Calu3 (cell line): ENCODE measurements at regions not wholly inside any gene's neighbourhood (a gene's known extent, or its start where the extent isn't known, plus 50 kb on each side); places are given as distances from the start of the nearest gene placed in this dataset.

Source experiments
- BruUV-seq: library from RNA; stranded (reverse); fragments of 400-500 nt; replicated peaks from 2 replicates; lab custom pipeline; 2021; lab: Mats Ljungman, UMichigan
- CTCF ChIA-PET: fragments of 300-600 bp; sonication (Branson Sonifier 250); formaldehyde crosslinking; loops from one replicate; lab custom pipeline; 2022; ENCODE audit warnings: antibody characterized with exemption; lab: Charles Lee
- DNase-seq: peaks from one replicate; pipeline ENCODE4 v3.0.0; 2022
- H3K27ac Mint-ChIP-seq: one replicate; pipeline ENCODE4 v1.8.0; 2022; ENCODE audit warnings: mixed read lengths; ENCODE audit not compliant: unreplicated experiment
- H3K27me3 Mint-ChIP-seq: one replicate; pipeline ENCODE4 v1.8.0; 2022; ENCODE audit warnings: mixed read lengths; ENCODE audit not compliant: unreplicated experiment
- H3K36me3 Mint-ChIP-seq: one replicate; pipeline ENCODE4 v1.8.0; 2022; ENCODE audit warnings: mild to moderate bottlenecking, moderate library complexity, mixed read lengths; ENCODE audit not compliant: insufficient read depth, unreplicated experiment
- H3K4me1 Mint-ChIP-seq: one replicate; pipeline ENCODE4 v1.8.0; 2022; ENCODE audit warnings: mild to moderate bottlenecking, low read depth, mixed read lengths; ENCODE audit not compliant: unreplicated experiment
- H3K4me3 Mint-ChIP-seq: one replicate; pipeline ENCODE4 v1.8.0; 2022; ENCODE audit warnings: mild to moderate bottlenecking, low read depth, moderate library complexity, mixed read lengths; ENCODE audit not compliant: unreplicated experiment
- H3K9me3 Mint-ChIP-seq: one replicate; pipeline ENCODE4 v1.8.0; 2022; ENCODE audit warnings: low read depth, mixed read lengths; ENCODE audit not compliant: unreplicated experiment
- intact Hi-C: fragments of 100-400 bp; cut with micrococcal nuclease; formaldehyde crosslinking; loops from one replicate; pipeline ENCODE4 v1.10.0; 2022; ENCODE audit not compliant: unreplicated experiment
- TF ChIP-seq, protein P1 (sequence below): fragments of 200-600 bp; IDR thresholded peaks from one replicate; pipeline ENCODE4 v1.8.0; 2022; ENCODE audit warnings: antibody characterized with exemption; ENCODE audit not compliant: unreplicated experiment

DNA sequence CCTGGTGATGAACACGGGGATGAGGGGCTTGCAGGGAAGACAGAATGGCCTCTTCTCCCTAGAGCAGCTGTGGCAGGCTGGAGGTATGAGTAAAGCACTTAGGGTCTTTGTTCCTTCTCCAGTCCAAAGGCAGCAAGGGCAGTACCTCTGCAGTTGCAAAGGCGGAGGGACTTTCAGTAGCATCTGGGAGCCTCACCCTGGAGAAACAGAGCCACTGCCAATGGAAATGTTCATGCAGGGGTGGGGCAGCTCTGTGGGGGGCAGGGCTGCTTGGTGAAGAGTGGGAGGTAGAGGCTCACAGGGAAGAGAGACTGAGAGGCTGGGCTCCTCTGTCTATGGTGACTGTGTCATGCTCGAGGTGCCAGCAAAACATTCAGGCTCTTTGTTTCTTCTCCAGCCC is 344.1 kb upstream of the CHAC2 start:
- Mint-ChIP-seq H3K27ac (no peak overlapping the region), H3K4me1 (no peaks in the 10 kb centered on the region), H3K27me3 (no peaks in the 10 kb centered on the region), H3K36me3 (no peaks in the 10 kb centered on the region), H3K9me3 (no peaks in the 10 kb centered on the region), H3K4me3 (no peak overlapping the region)
- BruUV-seq, result no TSS peak
- TF ChIP-seq, protein P1, sequence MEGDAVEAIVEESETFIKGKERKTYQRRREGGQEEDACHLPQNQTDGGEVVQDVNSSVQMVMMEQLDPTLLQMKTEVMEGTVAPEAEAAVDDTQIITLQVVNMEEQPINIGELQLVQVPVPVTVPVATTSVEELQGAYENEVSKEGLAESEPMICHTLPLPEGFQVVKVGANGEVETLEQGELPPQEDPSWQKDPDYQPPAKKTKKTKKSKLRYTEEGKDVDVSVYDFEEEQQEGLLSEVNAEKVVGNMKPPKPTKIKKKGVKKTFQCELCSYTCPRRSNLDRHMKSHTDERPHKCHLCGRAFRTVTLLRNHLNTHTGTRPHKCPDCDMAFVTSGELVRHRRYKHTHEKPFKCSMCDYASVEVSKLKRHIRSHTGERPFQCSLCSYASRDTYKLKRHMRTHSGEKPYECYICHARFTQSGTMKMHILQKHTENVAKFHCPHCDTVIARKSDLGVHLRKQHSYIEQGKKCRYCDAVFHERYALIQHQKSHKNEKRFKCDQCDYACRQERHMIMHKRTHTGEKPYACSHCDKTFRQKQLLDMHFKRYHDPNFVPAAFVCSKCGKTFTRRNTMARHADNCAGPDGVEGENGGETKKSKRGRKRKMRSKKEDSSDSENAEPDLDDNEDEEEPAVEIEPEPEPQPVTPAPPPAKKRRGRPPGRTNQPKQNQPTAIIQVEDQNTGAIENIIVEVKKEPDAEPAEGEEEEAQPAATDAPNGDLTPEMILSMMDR, result no peak
- no peak for DNase-seq
- CTCF ChIA-PET, result interaction anchor here (0.9 to 1.0 kb wide), 2 partner anchors 92 to 316 kb away, joined by 4 to 5 read pairs; no protein-coding TSS in a partner anchor
- intact Hi-C loops, result loop anchor here (5.0 kb wide), 1 partner anchor 294 kb away; no protein-coding TSS in a partner anchor

DNA sequence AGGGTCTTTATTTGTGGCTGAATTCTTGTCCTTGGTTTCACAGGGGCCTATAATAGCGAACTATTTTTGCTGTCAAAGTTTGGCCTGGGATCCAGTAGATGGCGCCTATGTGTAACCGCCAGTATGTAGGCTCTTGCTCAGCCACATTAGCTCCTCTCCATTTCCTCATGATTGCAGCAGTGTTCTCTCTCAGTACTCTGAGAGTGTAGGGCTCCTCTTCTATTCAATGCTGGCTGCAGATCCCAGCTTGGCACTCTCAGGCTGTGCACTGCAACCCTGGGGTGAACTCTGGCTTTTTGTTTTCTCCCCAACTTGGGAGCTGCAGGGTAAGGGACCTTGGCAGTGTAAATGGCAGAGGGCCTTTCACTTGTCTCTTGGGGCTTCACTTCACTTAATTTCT is 344.6 kb upstream of the CHAC2 start:
- BruUV-seq, result no TSS peak
- no peaks in the 10 kb centered on the region for H3K36me3 Mint-ChIP-seq
- no peaks in the 10 kb centered on the region for H3K9me3 Mint-ChIP-seq
- CTCF ChIA-PET, result interaction anchor here (0.6 to 1.0 kb wide), 3 partner anchors 93 to 404 kb away, joined by 3 to 5 read pairs (median 4); no protein-coding TSS in a partner anchor
- TF ChIP-seq, protein P1, result no peak
- no peaks in the 10 kb centered on the region for H3K4me1 Mint-ChIP-seq
- H3K27me3 Mint-ChIP-seq, result no peaks in the 10 kb centered on the region
- intact Hi-C loops, result loop anchor here (5.0 kb wide), 1 partner anchor 294 kb away; no protein-coding TSS in a partner anchor
- no peak overlapping the region for H3K4me3 Mint-ChIP-seq
- peak; percentile 30 for DNase-seq
- no peak overlapping the region for H3K27ac Mint-ChIP-seq

DNA sequence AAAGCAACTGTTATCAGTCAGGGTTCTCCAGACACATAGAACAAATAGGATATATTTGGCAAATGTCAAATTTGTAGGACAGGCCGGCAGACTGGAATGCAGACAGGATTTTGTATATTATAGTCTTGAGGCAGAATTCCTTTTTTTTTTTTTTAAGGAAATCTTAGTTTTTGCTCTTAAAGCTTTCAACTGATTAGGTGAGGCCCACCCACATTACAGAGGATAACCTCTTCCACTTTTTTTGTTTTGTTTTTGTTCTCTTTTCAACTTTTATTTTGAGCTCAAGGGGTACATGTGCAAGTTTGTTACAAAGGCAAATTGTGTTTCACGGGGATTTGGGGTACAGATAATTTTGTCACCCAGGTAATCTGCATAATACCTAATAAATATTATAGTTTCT is 350.2 kb upstream of the CHAC2 start:
- TF ChIP-seq, protein P1, result no peak
- BruUV-seq, result no TSS peak
- CTCF ChIA-PET, result no interaction called here
- no peaks in the 10 kb centered on the region for H3K4me1 Mint-ChIP-seq
- H3K36me3 Mint-ChIP-seq, result no peaks in the 10 kb centered on the region
- no peak for DNase-seq
- no peak overlapping the region for H3K27ac Mint-ChIP-seq
- no peaks in the 10 kb centered on the region for H3K9me3 Mint-ChIP-seq
- no peak overlapping the region for H3K4me3 Mint-ChIP-seq
- intact Hi-C loops, result no loop called here
- no peaks in the 10 kb centered on the region for H3K27me3 Mint-ChIP-seq

DNA sequence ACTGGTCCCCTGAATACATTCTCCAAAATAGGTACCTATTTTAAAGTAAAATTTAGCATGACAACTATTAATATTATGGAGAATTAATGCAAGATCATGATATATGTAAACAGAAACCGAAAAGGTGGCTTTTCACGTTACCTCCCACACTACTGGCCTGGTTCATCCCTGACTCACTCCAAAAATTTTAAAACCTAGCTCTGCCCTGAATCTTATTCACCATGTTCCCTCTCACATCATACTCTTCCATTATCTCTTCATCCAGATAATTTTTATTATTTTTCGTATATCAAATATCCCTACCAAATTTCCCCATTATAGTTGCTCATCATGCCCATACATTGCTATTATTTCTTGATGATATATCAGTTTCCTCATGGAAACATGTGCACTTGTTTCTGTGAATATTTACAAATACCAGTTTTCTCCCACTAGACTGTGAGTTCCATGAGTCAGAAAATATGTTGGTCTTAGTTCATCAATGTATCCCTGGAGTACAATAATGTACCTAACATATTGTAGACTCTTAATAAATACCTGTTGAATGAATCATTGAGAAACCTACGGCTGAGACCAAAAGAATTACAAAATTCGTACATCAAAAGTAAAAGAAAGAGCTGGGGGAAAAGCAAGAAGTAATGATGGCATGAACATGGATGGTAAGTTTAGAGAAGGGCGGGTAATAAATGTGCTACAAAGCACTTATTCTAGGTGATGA is 360.1 kb upstream of the CHAC2 start:
- TF ChIP-seq, protein P1, result no peak
- Mint-ChIP-seq H3K9me3 (peaks cover 12% of the 10 kb centered on the region), H3K4me3 (no peak overlapping the region), H3K27me3 (no peaks in the 10 kb centered on the region), H3K36me3 (no peaks in the 10 kb centered on the region), H3K4me1 (peaks cover 26% of the 10 kb centered on the region), H3K27ac (peak overlapping the region; percentile 3)
- intact Hi-C loops, result no loop called here
- CTCF ChIA-PET, result no interaction called here
- no TSS peak for BruUV-seq
- no peak for DNase-seq
